HL-60 (cell line): ENCODE measurements at regions not wholly inside any gene's neighbourhood (a gene's known extent, or its start where the extent isn't known, plus 50 kb on each side); places are given as distances from the start of the nearest gene placed in this dataset.

ENCODE experiments used
- CTCF ChIP-seq: IDR thresholded peaks from one replicate; pipeline ENCODE4 v1.5.1; 2011; ENCODE audit warnings: low read length, control low read depth, inconsistent platforms; ENCODE audit not compliant: insufficient read depth
- GABPA ChIP-seq: IDR thresholded peaks from 2 replicates; pipeline ENCODE4 v1.6.1; 2012; ENCODE audit warnings: low read depth
- POLR2AphosphoS5 ChIP-seq: IDR thresholded peaks from 2 replicates; pipeline ENCODE4 v1.6.1; 2012; ENCODE audit warnings: low read depth
- SPI1 ChIP-seq: IDR thresholded peaks from 2 replicates; pipeline ENCODE4 v1.6.1; 2012; ENCODE audit warnings: low read depth, mild to moderate bottlenecking, borderline replicate concordance

GRCh38 chr2:16485251-16485650, 180.4 kb downstream of the CYRIA start:
- TF ChIP-seq CTCF, result no peak
- TF ChIP-seq GABPA, result no peak
- no peak for TF ChIP-seq POLR2AphosphoS5
- no peak for TF ChIP-seq SPI1
